ENCODE measurements at regions not wholly inside any gene's neighbourhood (a gene's known extent, or its start where the extent isn't known, plus 50 kb on each side); places are given as distances from the start of the nearest gene placed in this dataset.

DNA sequence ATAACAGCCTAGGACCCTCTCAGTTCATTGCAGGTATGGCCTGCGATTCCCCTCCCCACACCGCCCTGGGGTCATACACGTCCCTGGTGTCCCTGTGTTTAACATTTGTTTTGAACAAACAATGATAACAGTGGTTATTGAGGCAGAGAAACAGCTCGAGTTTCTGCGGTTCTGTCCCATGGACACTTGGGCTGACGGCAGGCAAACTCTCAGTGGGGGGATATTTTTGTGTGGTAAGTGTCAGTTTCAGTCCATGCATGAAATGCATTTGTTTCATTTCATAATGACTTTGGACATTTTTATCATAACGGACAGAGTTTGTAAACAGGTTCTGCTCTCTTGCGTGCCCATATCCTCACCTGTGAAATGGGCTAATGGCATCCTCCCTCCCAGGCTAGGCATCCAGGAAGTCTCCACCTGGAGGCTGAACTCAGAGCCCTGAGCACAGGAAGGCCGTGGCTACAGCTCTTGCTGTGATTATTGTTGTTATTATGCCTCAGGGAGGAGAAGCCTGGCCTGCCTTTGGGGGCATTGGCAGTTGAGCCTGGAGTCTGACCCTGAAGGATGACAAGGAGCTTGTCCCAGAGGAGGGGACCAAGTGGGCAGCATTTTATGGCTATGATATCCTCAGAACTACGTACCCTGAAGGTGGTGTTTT lies 190.9 kb downstream of the GADD45G start:
- Histone ChIP-seq H3K27me3 (ENCODE audit: insufficient read depth) (no peaks in the 10 kb centered on the region), H3F3A (replicated peaks; ENCODE audit: low read depth) (no peaks in the 10 kb centered on the region), H3K9me2 (ENCODE audit: insufficient read depth) (no peaks in the 10 kb centered on the region; the same call in 1 of the 2 replicates), H2AFZ (no peak overlapping the region), H4K20me1 (replicated peaks; ENCODE audit: insufficient read depth) (no peaks in the 10 kb centered on the region), H3K4me3 (no peak overlapping the region), H3K4me2 (no peak overlapping the region), H3K4me1 (ENCODE audit: insufficient read depth) (no peaks in the 10 kb centered on the region), H3K27ac (ENCODE audit: low read depth) (no peak overlapping the region), H3K36me3 (ENCODE audit: insufficient read depth) (no peaks in the 10 kb centered on the region), H3K79me2 (replicated peaks; ENCODE audit: insufficient read depth) (no peaks in the 10 kb centered on the region)
- Mint-ChIP-seq H3K4me1 (no peaks in the 10 kb centered on the region; the same call in 2 of the 3 replicates), H3K27ac (no peak overlapping the region), H3K9me3 (no peaks in the 10 kb centered on the region; the same call in 2 of the 3 replicates), H3K36me3 (ENCODE audit: low read depth) (no peaks in the 10 kb centered on the region), H3K4me3 (no peak overlapping the region), H3K27me3 (ENCODE audit: insufficient read depth, low read depth, poor library complexity) (peaks cover 7% of the 10 kb centered on the region)
- no peak for DNase-seq (ENCODE audit: low spot score)
- ATAC-seq = no peak
- TF ChIP-seq, protein P1, sequence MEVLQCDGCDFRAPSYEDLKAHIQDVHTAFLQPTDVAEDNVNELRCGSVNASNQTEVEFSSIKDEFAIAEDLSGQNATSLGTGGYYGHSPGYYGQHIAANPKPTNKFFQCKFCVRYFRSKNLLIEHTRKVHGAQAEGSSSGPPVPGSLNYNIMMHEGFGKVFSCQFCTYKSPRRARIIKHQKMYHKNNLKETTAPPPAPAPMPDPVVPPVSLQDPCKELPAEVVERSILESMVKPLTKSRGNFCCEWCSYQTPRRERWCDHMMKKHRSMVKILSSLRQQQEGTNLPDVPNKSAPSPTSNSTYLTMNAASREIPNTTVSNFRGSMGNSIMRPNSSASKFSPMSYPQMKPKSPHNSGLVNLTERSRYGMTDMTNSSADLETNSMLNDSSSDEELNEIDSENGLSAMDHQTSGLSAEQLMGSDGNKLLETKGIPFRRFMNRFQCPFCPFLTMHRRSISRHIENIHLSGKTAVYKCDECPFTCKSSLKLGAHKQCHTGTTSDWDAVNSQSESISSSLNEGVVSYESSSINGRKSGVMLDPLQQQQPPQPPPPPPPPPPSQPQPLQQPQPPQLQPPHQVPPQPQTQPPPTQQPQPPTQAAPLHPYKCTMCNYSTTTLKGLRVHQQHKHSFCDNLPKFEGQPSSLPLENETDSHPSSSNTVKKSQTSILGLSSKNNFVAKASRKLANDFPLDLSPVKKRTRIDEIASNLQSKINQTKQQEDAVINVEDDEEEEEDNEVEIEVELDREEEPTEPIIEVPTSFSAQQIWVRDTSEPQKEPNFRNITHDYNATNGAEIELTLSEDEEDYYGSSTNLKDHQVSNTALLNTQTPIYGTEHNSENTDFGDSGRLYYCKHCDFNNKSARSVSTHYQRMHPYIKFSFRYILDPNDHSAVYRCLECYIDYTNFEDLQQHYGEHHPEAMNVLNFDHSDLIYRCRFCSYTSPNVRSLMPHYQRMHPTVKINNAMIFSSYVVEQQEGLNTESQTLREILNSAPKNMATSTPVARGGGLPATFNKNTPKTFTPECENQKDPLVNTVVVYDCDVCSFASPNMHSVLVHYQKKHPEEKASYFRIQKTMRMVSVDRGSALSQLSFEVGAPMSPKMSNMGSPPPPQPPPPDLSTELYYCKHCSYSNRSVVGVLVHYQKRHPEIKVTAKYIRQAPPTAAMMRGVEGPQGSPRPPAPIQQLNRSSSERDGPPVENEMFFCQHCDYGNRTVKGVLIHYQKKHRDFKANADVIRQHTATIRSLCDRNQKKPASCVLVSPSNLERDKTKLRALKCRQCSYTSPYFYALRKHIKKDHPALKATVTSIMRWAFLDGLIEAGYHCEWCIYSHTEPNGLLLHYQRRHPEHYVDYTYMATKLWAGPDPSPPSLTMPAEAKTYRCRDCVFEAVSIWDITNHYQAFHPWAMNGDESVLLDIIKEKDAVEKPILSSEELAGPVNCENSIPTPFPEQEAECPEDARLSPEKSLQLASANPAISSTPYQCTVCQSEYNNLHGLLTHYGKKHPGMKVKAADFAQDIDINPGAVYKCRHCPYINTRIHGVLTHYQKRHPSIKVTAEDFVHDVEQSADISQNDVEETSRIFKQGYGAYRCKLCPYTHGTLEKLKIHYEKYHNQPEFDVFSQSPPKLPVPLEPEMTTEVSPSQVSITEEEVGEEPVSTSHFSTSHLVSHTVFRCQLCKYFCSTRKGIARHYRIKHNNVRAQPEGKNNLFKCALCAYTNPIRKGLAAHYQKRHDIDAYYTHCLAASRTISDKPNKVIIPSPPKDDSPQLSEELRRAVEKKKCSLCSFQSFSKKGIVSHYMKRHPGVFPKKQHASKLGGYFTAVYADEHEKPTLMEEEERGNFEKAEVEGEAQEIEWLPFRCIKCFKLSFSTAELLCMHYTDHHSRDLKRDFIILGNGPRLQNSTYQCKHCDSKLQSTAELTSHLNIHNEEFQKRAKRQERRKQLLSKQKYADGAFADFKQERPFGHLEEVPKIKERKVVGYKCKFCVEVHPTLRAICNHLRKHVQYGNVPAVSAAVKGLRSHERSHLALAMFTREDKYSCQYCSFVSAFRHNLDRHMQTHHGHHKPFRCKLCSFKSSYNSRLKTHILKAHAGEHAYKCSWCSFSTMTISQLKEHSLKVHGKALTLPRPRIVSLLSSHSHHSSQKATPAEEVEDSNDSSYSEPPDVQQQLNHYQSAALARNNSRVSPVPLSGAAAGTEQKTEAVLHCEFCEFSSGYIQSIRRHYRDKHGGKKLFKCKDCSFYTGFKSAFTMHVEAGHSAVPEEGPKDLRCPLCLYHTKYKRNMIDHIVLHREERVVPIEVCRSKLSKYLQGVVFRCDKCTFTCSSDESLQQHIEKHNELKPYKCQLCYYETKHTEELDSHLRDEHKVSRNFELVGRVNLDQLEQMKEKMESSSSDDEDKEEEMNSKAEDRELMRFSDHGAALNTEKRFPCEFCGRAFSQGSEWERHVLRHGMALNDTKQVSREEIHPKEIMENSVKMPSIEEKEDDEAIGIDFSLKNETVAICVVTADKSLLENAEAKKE (CRISPR knock-in tag; IDR thresholded peaks at IDR 0.05) = no peak
- TF ChIP-seq, protein P2, sequence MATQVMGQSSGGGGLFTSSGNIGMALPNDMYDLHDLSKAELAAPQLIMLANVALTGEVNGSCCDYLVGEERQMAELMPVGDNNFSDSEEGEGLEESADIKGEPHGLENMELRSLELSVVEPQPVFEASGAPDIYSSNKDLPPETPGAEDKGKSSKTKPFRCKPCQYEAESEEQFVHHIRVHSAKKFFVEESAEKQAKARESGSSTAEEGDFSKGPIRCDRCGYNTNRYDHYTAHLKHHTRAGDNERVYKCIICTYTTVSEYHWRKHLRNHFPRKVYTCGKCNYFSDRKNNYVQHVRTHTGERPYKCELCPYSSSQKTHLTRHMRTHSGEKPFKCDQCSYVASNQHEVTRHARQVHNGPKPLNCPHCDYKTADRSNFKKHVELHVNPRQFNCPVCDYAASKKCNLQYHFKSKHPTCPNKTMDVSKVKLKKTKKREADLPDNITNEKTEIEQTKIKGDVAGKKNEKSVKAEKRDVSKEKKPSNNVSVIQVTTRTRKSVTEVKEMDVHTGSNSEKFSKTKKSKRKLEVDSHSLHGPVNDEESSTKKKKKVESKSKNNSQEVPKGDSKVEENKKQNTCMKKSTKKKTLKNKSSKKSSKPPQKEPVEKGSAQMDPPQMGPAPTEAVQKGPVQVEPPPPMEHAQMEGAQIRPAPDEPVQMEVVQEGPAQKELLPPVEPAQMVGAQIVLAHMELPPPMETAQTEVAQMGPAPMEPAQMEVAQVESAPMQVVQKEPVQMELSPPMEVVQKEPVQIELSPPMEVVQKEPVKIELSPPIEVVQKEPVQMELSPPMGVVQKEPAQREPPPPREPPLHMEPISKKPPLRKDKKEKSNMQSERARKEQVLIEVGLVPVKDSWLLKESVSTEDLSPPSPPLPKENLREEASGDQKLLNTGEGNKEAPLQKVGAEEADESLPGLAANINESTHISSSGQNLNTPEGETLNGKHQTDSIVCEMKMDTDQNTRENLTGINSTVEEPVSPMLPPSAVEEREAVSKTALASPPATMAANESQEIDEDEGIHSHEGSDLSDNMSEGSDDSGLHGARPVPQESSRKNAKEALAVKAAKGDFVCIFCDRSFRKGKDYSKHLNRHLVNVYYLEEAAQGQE (IDR thresholded peaks at IDR 0.05; ENCODE audit: unreplicated experiment) = no peak
- TF ChIP-seq, protein P3, sequence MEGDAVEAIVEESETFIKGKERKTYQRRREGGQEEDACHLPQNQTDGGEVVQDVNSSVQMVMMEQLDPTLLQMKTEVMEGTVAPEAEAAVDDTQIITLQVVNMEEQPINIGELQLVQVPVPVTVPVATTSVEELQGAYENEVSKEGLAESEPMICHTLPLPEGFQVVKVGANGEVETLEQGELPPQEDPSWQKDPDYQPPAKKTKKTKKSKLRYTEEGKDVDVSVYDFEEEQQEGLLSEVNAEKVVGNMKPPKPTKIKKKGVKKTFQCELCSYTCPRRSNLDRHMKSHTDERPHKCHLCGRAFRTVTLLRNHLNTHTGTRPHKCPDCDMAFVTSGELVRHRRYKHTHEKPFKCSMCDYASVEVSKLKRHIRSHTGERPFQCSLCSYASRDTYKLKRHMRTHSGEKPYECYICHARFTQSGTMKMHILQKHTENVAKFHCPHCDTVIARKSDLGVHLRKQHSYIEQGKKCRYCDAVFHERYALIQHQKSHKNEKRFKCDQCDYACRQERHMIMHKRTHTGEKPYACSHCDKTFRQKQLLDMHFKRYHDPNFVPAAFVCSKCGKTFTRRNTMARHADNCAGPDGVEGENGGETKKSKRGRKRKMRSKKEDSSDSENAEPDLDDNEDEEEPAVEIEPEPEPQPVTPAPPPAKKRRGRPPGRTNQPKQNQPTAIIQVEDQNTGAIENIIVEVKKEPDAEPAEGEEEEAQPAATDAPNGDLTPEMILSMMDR (conservative IDR thresholded peaks at IDR 0.05; ENCODE audit: low read depth in 2 of 2) = no peak
- TF ChIP-seq NANOG (IDR thresholded peaks at IDR 0.05; ENCODE audit: borderline replicate concordance) (no peak), POLR2AphosphoS5 (IDR thresholded peaks at IDR 0.05; ENCODE audit: low read depth) (no peak), STAT1 (IDR thresholded peaks at IDR 0.05; ENCODE audit: unreplicated experiment) (no peak), EZH2 (IDR thresholded peaks at IDR 0.05; ENCODE audit: low read depth, unreplicated experiment) (no peak), JUNB (IDR thresholded peaks at IDR 0.05; ENCODE audit: unreplicated experiment) (no peak), CREB1 (CRISPR knock-in tag; IDR thresholded peaks at IDR 0.05; ENCODE audit: low read depth) (no peak), ZNF331 (CRISPR knock-in tag; IDR thresholded peaks at IDR 0.05; ENCODE audit: low read depth) (no peak), ZNF114 (CRISPR knock-in tag; IDR thresholded peaks at IDR 0.05) (no peak), EZH2phosphoT487 (IDR thresholded peaks at IDR 0.05; ENCODE audit: unreplicated experiment) (no peak)
- TF ChIP-seq, protein P4, sequence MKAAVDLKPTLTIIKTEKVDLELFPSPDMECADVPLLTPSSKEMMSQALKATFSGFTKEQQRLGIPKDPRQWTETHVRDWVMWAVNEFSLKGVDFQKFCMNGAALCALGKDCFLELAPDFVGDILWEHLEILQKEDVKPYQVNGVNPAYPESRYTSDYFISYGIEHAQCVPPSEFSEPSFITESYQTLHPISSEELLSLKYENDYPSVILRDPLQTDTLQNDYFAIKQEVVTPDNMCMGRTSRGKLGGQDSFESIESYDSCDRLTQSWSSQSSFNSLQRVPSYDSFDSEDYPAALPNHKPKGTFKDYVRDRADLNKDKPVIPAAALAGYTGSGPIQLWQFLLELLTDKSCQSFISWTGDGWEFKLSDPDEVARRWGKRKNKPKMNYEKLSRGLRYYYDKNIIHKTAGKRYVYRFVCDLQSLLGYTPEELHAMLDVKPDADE (IDR thresholded peaks at IDR 0.05) = no peak

Data from GM23338 (cell line).